ENCODE measurements at regions not wholly inside any gene's neighbourhood (a gene's known extent, or its start where the extent isn't known, plus 50 kb on each side); places are given as distances from the start of the nearest gene placed in this dataset.
A peak's percentile ranks its signal among the peaks of the same experiment; 100 is the strongest.

GRCh38 chr2:58971511-58972360, 730.6 kb upstream of the FANCL start:
- no peaks in the 10 kb centered on the region for H3K4me1 ChIP-seq (ENCODE audit: control insufficient read depth in 3 of 3, insufficient read depth in 2 of 3, low read depth in 1 of 3, low read length in 2 of 3)
- H3K27me3 ChIP-seq (ENCODE audit: control insufficient read depth in 3 of 3, insufficient read depth in 3 of 3, low read length in 3 of 3): no peaks in the 10 kb centered on the region
- no peaks in the 10 kb centered on the region for H3K9me3 ChIP-seq (ENCODE audit: control insufficient read depth in 2 of 2, insufficient read depth in 1 of 2, low read depth in 1 of 2, low read length in 1 of 2)
- peak in 1 of 2 donors; percentile 2 for DNase-seq
- 54 to 75% (median 71%) methylated on average over 14 of the region's 14 CpGs for WGBS, 3 donors
- no peak for FAIRE-seq
- no peak overlapping the region for H3K27ac ChIP-seq (ENCODE audit: low read depth in 1 of 3, low read length in 2 of 3)
- no peaks in the 10 kb centered on the region for H3K36me3 ChIP-seq (ENCODE audit: control insufficient read depth in 3 of 3, insufficient read depth in 2 of 3, low read depth in 1 of 3, low read length in 3 of 3)
- no peak overlapping the region for H3K4me3 ChIP-seq (ENCODE audit: low read depth in 1 of 3, low read length in 3 of 3)

GRCh38 chr2:58970365-58970764, 729.2 kb upstream of the FANCL start:
- Histone ChIP-seq H3K9me3 (ENCODE audit: control insufficient read depth in 2 of 2, insufficient read depth in 1 of 2, low read depth in 1 of 2, low read length in 1 of 2) (no peaks in the 10 kb centered on the region), H3K27ac (ENCODE audit: low read depth in 1 of 3, low read length in 2 of 3) (no peak overlapping the region), H3K36me3 (ENCODE audit: control insufficient read depth in 3 of 3, insufficient read depth in 2 of 3, low read depth in 1 of 3, low read length in 3 of 3) (no peaks in the 10 kb centered on the region), H3K27me3 (ENCODE audit: control insufficient read depth in 3 of 3, insufficient read depth in 3 of 3, low read length in 3 of 3) (no peaks in the 10 kb centered on the region), H3K4me1 (ENCODE audit: control insufficient read depth in 3 of 3, insufficient read depth in 2 of 3, low read depth in 1 of 3, low read length in 2 of 3) (no peaks in the 10 kb centered on the region), H3K4me3 (ENCODE audit: low read depth in 1 of 3, low read length in 3 of 3) (no peak overlapping the region)
- FAIRE-seq: no peak
- 83 to 92% (median 90%) methylated on average over 4 of the region's 4 CpGs for WGBS, 3 donors
- DNase-seq: no peak

GRCh38 chr2:58968885-58969284, 727.8 kb upstream of the FANCL start:
- WGBS, 3 donors: 84 to 94% (median 91%) methylated on average over 2 of the region's 2 CpGs
- Histone ChIP-seq H3K27me3 (ENCODE audit: control insufficient read depth in 3 of 3, insufficient read depth in 3 of 3, low read length in 3 of 3) (no peaks in the 10 kb centered on the region), H3K27ac (ENCODE audit: low read depth in 1 of 3, low read length in 2 of 3) (no peak overlapping the region), H3K4me3 (ENCODE audit: low read depth in 1 of 3, low read length in 3 of 3) (no peak overlapping the region), H3K9me3 (ENCODE audit: control insufficient read depth in 2 of 2, insufficient read depth in 1 of 2, low read depth in 1 of 2, low read length in 1 of 2) (no peaks in the 10 kb centered on the region), H3K4me1 (ENCODE audit: control insufficient read depth in 3 of 3, insufficient read depth in 2 of 3, low read depth in 1 of 3, low read length in 2 of 3) (no peaks in the 10 kb centered on the region), H3K36me3 (ENCODE audit: control insufficient read depth in 3 of 3, insufficient read depth in 2 of 3, low read depth in 1 of 3, low read length in 3 of 3) (no peaks in the 10 kb centered on the region)
- FAIRE-seq: no peak
- no peak for DNase-seq

- no peaks in the 10 kb centered on the region for H3K9me3 ChIP-seq (ENCODE audit: control insufficient read depth in 2 of 2, insufficient read depth in 1 of 2, low read depth in 1 of 2, low read length in 1 of 2)
- no peak for FAIRE-seq
- WGBS, 3 donors: 37 to 56% (median 53%) methylated on average over 5 of the region's 5 CpGs
- no peak overlapping the region for H3K4me3 ChIP-seq (ENCODE audit: low read depth in 1 of 3, low read length in 3 of 3)
- H3K27me3 ChIP-seq (ENCODE audit: control insufficient read depth in 3 of 3, insufficient read depth in 3 of 3, low read length in 3 of 3): no peaks in the 10 kb centered on the region
- no peak overlapping the region for H3K27ac ChIP-seq (ENCODE audit: low read depth in 1 of 3, low read length in 2 of 3)
- DNase-seq: peak in 1 of 2 donors; percentile 10
- no peaks in the 10 kb centered on the region for H3K36me3 ChIP-seq (ENCODE audit: control insufficient read depth in 3 of 3, insufficient read depth in 2 of 3, low read depth in 1 of 3, low read length in 3 of 3)
- H3K4me1 ChIP-seq (ENCODE audit: control insufficient read depth in 3 of 3, insufficient read depth in 2 of 3, low read depth in 1 of 3, low read length in 2 of 3): no peaks in the 10 kb centered on the region
These were observed 726.6 kb upstream of the FANCL start for GRCh38 chr2:58967736-58968135.

GRCh38 chr2:58965602-58966001, 724.5 kb upstream of the FANCL start:
- FAIRE-seq (no peak), DNase-seq (no peak)
- 70 to 77% (median 74%) methylated on average over 2 of the region's 2 CpGs for WGBS, 3 donors
- no peak overlapping the region for H3K4me3 ChIP-seq (ENCODE audit: low read depth in 1 of 3, low read length in 3 of 3)
- no peaks in the 10 kb centered on the region for H3K4me1 ChIP-seq (ENCODE audit: control insufficient read depth in 3 of 3, insufficient read depth in 2 of 3, low read depth in 1 of 3, low read length in 2 of 3)
- no peaks in the 10 kb centered on the region for H3K9me3 ChIP-seq (ENCODE audit: control insufficient read depth in 2 of 2, insufficient read depth in 1 of 2, low read depth in 1 of 2, low read length in 1 of 2)
- H3K27me3 ChIP-seq (ENCODE audit: control insufficient read depth in 3 of 3, insufficient read depth in 3 of 3, low read length in 3 of 3): no peaks in the 10 kb centered on the region
- H3K27ac ChIP-seq (ENCODE audit: low read depth in 1 of 3, low read length in 2 of 3): no peak overlapping the region
- H3K36me3 ChIP-seq (ENCODE audit: control insufficient read depth in 3 of 3, insufficient read depth in 2 of 3, low read depth in 1 of 3, low read length in 3 of 3): no peaks in the 10 kb centered on the region

GRCh38 chr2:58959996-58960395, 718.9 kb upstream of the FANCL start:
- Histone ChIP-seq H3K36me3 (ENCODE audit: control insufficient read depth in 3 of 3, insufficient read depth in 2 of 3, low read depth in 1 of 3, low read length in 3 of 3) (no peaks in the 10 kb centered on the region), H3K27me3 (ENCODE audit: control insufficient read depth in 3 of 3, insufficient read depth in 3 of 3, low read length in 3 of 3) (peaks cover 0 to under 1% (median 0%) of the 10 kb centered on the region in 3 donors), H3K27ac (ENCODE audit: low read depth in 1 of 3, low read length in 2 of 3) (no peak overlapping the region), H3K9me3 (ENCODE audit: control insufficient read depth in 2 of 2, insufficient read depth in 1 of 2, low read depth in 1 of 2, low read length in 1 of 2) (no peaks in the 10 kb centered on the region), H3K4me3 (ENCODE audit: low read depth in 1 of 3, low read length in 3 of 3) (no peak overlapping the region), H3K4me1 (ENCODE audit: control insufficient read depth in 3 of 3, insufficient read depth in 2 of 3, low read depth in 1 of 3, low read length in 2 of 3) (no peaks in the 10 kb centered on the region)
- WGBS, 3 donors: 75 to 84% (median 82%) methylated on average over 8 of the region's 8 CpGs
- DNase-seq (no peak), FAIRE-seq (no peak)

GRCh38 chr2:58957188-58957840, 716.2 kb upstream of the FANCL start:
- Histone ChIP-seq H3K9me3 (ENCODE audit: control insufficient read depth in 2 of 2, insufficient read depth in 1 of 2, low read depth in 1 of 2, low read length in 1 of 2) (no peaks in the 10 kb centered on the region), H3K36me3 (ENCODE audit: control insufficient read depth in 3 of 3, insufficient read depth in 2 of 3, low read depth in 1 of 3, low read length in 3 of 3) (no peaks in the 10 kb centered on the region), H3K4me1 (ENCODE audit: control insufficient read depth in 3 of 3, insufficient read depth in 2 of 3, low read depth in 1 of 3, low read length in 2 of 3) (no peaks in the 10 kb centered on the region), H3K27ac (ENCODE audit: low read depth in 1 of 3, low read length in 2 of 3) (no peak overlapping the region), H3K4me3 (ENCODE audit: low read depth in 1 of 3, low read length in 3 of 3) (no peak overlapping the region), H3K27me3 (ENCODE audit: control insufficient read depth in 3 of 3, insufficient read depth in 3 of 3, low read length in 3 of 3) (peaks cover 0 to 2% (median 0%) of the 10 kb centered on the region in 3 donors)
- no peak for FAIRE-seq
- WGBS, 3 donors: 52 to 70% (median 61%) methylated on average over 4 of the region's 4 CpGs
- no peak for DNase-seq

- Histone ChIP-seq H3K36me3 (ENCODE audit: control insufficient read depth in 3 of 3, insufficient read depth in 2 of 3, low read depth in 1 of 3, low read length in 3 of 3) (no peaks in the 10 kb centered on the region), H3K4me3 (ENCODE audit: low read depth in 1 of 3, low read length in 3 of 3) (no peak overlapping the region), H3K9me3 (ENCODE audit: control insufficient read depth in 2 of 2, insufficient read depth in 1 of 2, low read depth in 1 of 2, low read length in 1 of 2) (no peaks in the 10 kb centered on the region), H3K4me1 (ENCODE audit: control insufficient read depth in 3 of 3, insufficient read depth in 2 of 3, low read depth in 1 of 3, low read length in 2 of 3) (no peaks in the 10 kb centered on the region), H3K27ac (ENCODE audit: low read depth in 1 of 3, low read length in 2 of 3) (no peak overlapping the region), H3K27me3 (ENCODE audit: control insufficient read depth in 3 of 3, insufficient read depth in 3 of 3, low read length in 3 of 3) (peaks cover 0 to 2% (median 2%) of the 10 kb centered on the region in 3 donors)
- WGBS, 3 donors: 54 to 61% (median 61%) methylated on average over 11 of the region's 11 CpGs
- DNase-seq: no peak
- FAIRE-seq: no peak
These were observed 713.8 kb upstream of the FANCL start for GRCh38 chr2:58954880-58955385.

Data from small intestine (tissue), 7 donors.